ENCODE measurements at regions not wholly inside any gene's neighbourhood (a gene's known extent, or its start where the extent isn't known, plus 50 kb on each side); places are given as distances from the start of the nearest gene placed in this dataset.

- H3K27ac ChIP-seq: no peak overlapping the region
- TF ChIP-seq ZFX (IDR thresholded peaks at IDR 0.05): no peak
- TF ChIP-seq CTCF (conservative IDR thresholded peaks at IDR 0.05): no peak
These were observed 1297.6 kb upstream of the GOT2 start for GRCh38 chr16:60031740-60032139.

- no peak for TF ChIP-seq CTCF (conservative IDR thresholded peaks at IDR 0.05)
- TF ChIP-seq ZFX (IDR thresholded peaks at IDR 0.05): no peak
- H3K27ac ChIP-seq: no peak overlapping the region
These were observed 1293.2 kb upstream of the GOT2 start for GRCh38 chr16:60027351-60027750.

DNA sequence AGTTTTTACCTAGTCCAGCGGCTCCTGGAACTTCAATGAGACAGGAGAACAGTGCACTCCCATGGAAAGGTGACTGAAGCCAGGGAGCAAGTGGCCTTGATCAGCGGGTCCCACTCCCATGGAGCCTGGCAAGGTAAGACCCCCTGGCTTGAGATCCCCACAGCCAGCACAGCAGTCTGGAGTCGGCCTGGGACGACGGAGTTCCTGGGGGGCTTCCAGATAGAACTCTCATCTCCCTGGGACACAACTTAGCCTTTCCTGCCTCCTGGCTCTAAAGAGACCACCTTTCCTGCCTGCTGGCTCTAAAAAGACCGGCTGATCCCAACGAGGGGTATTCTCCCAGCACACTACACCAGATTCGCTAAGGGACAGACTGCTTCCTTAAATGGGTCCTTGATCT, 1279.0 kb upstream of the GOT2 start:
- no peak for TF ChIP-seq CTCF (conservative IDR thresholded peaks at IDR 0.05)
- TF ChIP-seq ZFX (IDR thresholded peaks at IDR 0.05): no peak

GRCh38 chr16:60001523-60001922, 1267.4 kb upstream of the GOT2 start:
- H3K27ac ChIP-seq: no peak overlapping the region
- TF ChIP-seq CTCF (conservative IDR thresholded peaks at IDR 0.05) (no peak), ZFX (IDR thresholded peaks at IDR 0.05) (no peak)

More for the DNA sequence above, 1279.0 kb upstream of the GOT2 start:
- H3K27ac ChIP-seq: no peak overlapping the region

GRCh38 chr16:59997706-59998105, 1263.6 kb upstream of the GOT2 start:
- H3K27ac ChIP-seq: no peak overlapping the region
- no peak for TF ChIP-seq CTCF (conservative IDR thresholded peaks at IDR 0.05)

GRCh38 chr16:59993101-59993500, 1259.0 kb upstream of the GOT2 start:
- no peak overlapping the region for H3K27ac ChIP-seq
- TF ChIP-seq ZFX (IDR thresholded peaks at IDR 0.05): no peak

GRCh38 chr16:59991171-59991570, 1257.1 kb upstream of the GOT2 start:
- H3K27ac ChIP-seq: no peak overlapping the region
- TF ChIP-seq CTCF (conservative IDR thresholded peaks at IDR 0.05) (no peak), ZFX (IDR thresholded peaks at IDR 0.05) (no peak)

- H3K27ac ChIP-seq: no peak overlapping the region
- TF ChIP-seq ZFX (IDR thresholded peaks at IDR 0.05) (no peak), CTCF (conservative IDR thresholded peaks at IDR 0.05) (no peak)
These were observed 1254.5 kb upstream of the GOT2 start for GRCh38 chr16:59988591-59988990.
